ENCODE measurements at regions not wholly inside any gene's neighbourhood (a gene's known extent, or its start where the extent isn't known, plus 50 kb on each side); places are given as distances from the start of the nearest gene placed in this dataset.
"Not testable (repeated sequence)": the region's sequence is repeated elsewhere in the genome, so short reads cannot be mapped to it uniquely, and the experiment has no call there.

DNA sequence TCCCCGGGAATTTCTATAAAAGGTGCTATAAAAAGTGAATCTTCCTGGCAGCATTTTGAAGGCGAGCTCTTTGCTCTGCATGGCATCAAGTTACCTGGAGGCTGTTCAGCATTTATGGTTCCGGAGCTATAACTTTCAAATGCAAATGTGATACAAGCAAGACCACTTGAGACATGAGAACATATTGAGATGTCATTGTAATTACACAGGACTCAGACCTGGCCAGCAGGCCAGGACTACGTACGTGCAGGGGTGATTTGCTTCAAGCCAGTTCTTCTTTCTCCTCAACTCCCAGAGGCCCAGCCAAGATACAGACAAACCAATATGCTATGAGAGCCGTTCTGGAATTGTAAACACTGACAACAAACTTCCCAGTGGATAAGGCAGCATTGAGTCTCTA is 227.4 kb upstream of the FAT3 start:
- no peak for DNase-seq
- intact Hi-C loops (cut with DNase I) = no loop called here

DNA sequence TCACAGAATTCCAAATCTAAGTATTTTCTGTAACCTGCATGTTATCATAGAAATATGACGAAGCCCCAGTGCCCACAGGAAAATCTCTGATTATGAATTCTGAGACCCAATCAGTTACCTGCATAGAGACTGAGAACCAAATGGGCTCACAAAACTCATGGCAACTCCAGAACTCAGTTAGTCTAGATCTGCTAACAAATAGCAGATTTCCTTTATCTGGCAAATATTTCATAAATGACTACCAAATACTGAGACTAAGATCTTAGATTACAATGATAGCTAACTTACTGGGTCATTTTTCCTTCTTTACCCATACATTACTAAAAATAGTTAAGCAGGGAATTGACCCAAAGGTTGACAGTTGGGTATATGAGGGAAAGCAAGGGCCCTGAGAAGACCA is 228.1 kb upstream of the FAT3 start:
- Histone ChIP-seq H3K36me3 (ENCODE audit: insufficient read depth in 1 of 2, low read depth in 1 of 2) (no peaks in the 10 kb centered on the region), H3K27me3 (ENCODE audit: insufficient read depth in 3 of 3, low read length in 2 of 3) (no peaks in the 10 kb centered on the region), H3K4me3 (no peak overlapping the region), H3K9me3 (no peaks in the 10 kb centered on the region), H3K4me1 (no peaks in the 10 kb centered on the region), H3K27ac (no peak overlapping the region)
- intact Hi-C loops (cut with DNase I) = no loop called here
- 91 to 97% (median 92%) methylated on average over 1 of the region's 1 CpG for WGBS, 3 donors
- DNase-seq = no peak
- no peak for ATAC-seq
- TF ChIP-seq, protein P1, sequence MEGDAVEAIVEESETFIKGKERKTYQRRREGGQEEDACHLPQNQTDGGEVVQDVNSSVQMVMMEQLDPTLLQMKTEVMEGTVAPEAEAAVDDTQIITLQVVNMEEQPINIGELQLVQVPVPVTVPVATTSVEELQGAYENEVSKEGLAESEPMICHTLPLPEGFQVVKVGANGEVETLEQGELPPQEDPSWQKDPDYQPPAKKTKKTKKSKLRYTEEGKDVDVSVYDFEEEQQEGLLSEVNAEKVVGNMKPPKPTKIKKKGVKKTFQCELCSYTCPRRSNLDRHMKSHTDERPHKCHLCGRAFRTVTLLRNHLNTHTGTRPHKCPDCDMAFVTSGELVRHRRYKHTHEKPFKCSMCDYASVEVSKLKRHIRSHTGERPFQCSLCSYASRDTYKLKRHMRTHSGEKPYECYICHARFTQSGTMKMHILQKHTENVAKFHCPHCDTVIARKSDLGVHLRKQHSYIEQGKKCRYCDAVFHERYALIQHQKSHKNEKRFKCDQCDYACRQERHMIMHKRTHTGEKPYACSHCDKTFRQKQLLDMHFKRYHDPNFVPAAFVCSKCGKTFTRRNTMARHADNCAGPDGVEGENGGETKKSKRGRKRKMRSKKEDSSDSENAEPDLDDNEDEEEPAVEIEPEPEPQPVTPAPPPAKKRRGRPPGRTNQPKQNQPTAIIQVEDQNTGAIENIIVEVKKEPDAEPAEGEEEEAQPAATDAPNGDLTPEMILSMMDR (IDR thresholded peaks at IDR 0.05) = no peak

More for the DNA sequence above, 227.4 kb upstream of the FAT3 start:
- Histone ChIP-seq H3K27me3 (ENCODE audit: insufficient read depth in 3 of 3, low read length in 2 of 3) (no peaks in the 10 kb centered on the region), H3K36me3 (ENCODE audit: insufficient read depth in 1 of 2, low read depth in 1 of 2) (no peaks in the 10 kb centered on the region), H3K4me3 (no peak overlapping the region), H3K9me3 (no peaks in the 10 kb centered on the region), H3K4me1 (no peaks in the 10 kb centered on the region), H3K27ac (no peak overlapping the region)
- TF ChIP-seq, protein P1 (IDR thresholded peaks at IDR 0.05) = no peak
- WGBS, 3 donors = 36 to 53% (median 38%) methylated on average over 6 of the region's 6 CpGs
- no peak for ATAC-seq

DNA sequence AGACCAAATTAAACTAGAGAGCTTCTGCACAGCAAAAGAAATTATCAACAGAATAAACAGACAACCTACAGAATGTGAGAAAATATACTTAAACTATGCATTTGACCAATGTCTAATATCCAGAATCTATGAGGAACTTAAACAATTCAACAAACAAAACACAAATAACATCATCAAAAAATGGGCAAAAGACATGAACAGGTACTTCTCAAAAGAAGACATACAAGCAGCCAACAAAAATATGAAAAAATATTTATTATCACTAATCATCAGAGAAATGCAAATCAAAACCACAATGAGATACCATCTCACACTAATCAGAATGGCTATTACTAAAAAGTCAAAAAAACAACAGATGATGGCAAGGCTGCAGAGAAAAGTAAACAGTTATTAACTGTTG is 236.2 kb upstream of the FAT3 start:
- intact Hi-C loops (cut with DNase I); H3K36me3 ChIP-seq (ENCODE audit: insufficient read depth in 1 of 2, low read depth in 1 of 2); ATAC-seq; H3K4me1 ChIP-seq; H3K27ac ChIP-seq; H3K4me3 ChIP-seq; H3K27me3 ChIP-seq (ENCODE audit: insufficient read depth in 3 of 3, low read length in 2 of 3); H3K9me3 ChIP-seq; DNase-seq: not testable (repeated sequence)

DNA sequence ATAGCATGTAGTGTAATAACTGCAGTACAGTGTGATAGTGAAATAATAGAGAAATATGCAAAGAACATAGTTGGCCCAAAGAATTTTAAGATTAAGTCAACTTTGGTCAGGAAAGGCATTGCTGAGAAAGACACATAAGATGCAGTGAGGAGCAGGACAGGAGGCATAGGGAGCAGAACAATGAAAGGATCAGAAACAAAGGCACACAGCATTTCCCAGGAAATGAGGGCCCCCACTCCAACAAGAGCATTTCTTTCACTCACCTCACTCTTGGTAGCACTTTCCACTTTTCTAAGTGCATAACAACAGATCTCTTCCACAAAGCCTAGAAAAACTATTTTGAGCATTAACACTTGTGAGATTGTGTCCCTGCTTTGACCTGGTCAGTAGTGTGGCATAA is 238.4 kb upstream of the FAT3 start:
- Histone ChIP-seq H3K36me3 (ENCODE audit: insufficient read depth in 1 of 2, low read depth in 1 of 2) (no peaks in the 10 kb centered on the region), H3K27me3 (ENCODE audit: insufficient read depth in 3 of 3, low read length in 2 of 3) (no peaks in the 10 kb centered on the region), H3K4me1 (no peaks in the 10 kb centered on the region), H3K9me3 (no peaks in the 10 kb centered on the region), H3K4me3 (no peak overlapping the region), H3K27ac (no peak overlapping the region)
- DNase-seq (no peak), ATAC-seq (no peak)
- intact Hi-C loops (cut with DNase I) = no loop called here
- TF ChIP-seq, protein P1 (IDR thresholded peaks at IDR 0.05) = no peak

DNA sequence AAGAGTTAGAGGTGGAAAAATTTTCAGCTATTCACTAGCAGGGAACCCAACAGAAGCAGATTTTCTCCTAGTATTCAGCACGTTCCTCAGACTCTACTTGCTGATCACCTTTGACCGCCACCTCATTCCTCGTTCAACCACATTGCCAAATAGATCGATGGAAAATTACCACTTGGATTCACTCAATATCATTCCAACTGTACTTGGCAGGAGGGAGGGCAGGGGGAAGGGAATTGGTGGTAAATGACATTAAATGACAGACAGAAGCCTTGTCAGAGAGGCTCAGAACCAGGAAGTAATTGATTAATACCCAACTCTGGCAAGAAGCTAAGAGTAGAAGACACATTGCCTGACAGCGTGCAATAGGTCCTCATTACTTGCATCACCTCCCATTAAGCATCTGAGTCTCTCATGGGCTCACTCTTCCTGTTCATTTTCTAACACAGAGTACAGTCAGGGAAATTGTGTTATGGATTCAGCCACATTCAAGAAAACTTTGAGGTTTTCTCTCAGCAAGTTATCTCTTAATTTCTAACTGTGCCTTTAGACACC is 240.5 kb upstream of the FAT3 start:
- TF ChIP-seq, protein P1 (IDR thresholded peaks at IDR 0.05) = no peak
- 82 to 85% (median 82%) methylated on average over 5 of the region's 5 CpGs for WGBS, 3 donors

More for the DNA sequence above, 240.5 kb upstream of the FAT3 start:
- H3K4me3 ChIP-seq = no peak overlapping the region
- H3K36me3 ChIP-seq (ENCODE audit: insufficient read depth in 1 of 2, low read depth in 1 of 2) = no peaks in the 10 kb centered on the region
- H3K4me1 ChIP-seq = no peaks in the 10 kb centered on the region
- no peak for ATAC-seq
- no peaks in the 10 kb centered on the region for H3K27me3 ChIP-seq (ENCODE audit: insufficient read depth in 3 of 3, low read length in 2 of 3)
- no peak overlapping the region for H3K27ac ChIP-seq
- DNase-seq = no peak
- H3K9me3 ChIP-seq = no peaks in the 10 kb centered on the region
- intact Hi-C loops (cut with DNase I) = no loop called here

All from psoas muscle (tissue), 7 donors.